Pancreas (tissue), 10 donors: ENCODE measurements at regions not wholly inside any gene's neighbourhood (a gene's known extent, or its start where the extent isn't known, plus 50 kb on each side); places are given as distances from the start of the nearest gene placed in this dataset.

Experiments
- ATAC-seq, 4 donors: fragments of 200-7000 bp; cut with Tn5 transposase; one replicate each; pipeline versions ENCODE4 v1.8.0 to v1.9.1; 2020; ENCODE audit warnings: mild to moderate bottlenecking in 4 of 4, moderate library complexity in 4 of 4
- DNase-seq, 6 donors: peaks; one replicate each; pipeline ENCODE4 v3.0.0-alpha.2; 2020
- FAIRE-seq: peaks from 2 replicates; lab custom pipeline; 2012; peaks lifted over from hg19 to GRCh38; lab: Jason Lieb, UNC
- H3K27ac ChIP-seq, 4 donors: fragments of 200-600 bp; sonication (generic); 1 replicate in 3 of 4; 2 replicates in 1 of 4; pipeline versions ENCODE4 v1.5.0 to v1.8.0; 2020
- H3K27me3 ChIP-seq, 4 donors: fragments of 200-600 bp; one replicate each; pipeline ENCODE4 v1.8.0; 2021
- H3K36me3 ChIP-seq, 3 donors: fragments of 200-600 bp; sonication (generic) in 1 of 3; one replicate each; pipeline versions ENCODE4 v1.5.0 to v1.8.0; 2020 to 2021
- H3K4me1 ChIP-seq, 3 donors: fragments of 200-600 bp; one replicate each; pipeline ENCODE4 v1.8.0; 2021
- H3K4me3 ChIP-seq, 4 donors: fragments of 200-600 bp; sonication (generic) in 2 of 4; one replicate each; pipeline versions ENCODE4 v1.5.0 to v1.8.0; 2020 to 2021
- H3K9me3 ChIP-seq, 4 donors: fragments of 200-600 bp; one replicate each; pipeline ENCODE4 v1.8.0; 2021
- WGBS, 2 donors: extraction: QIAGEN DNeasy Blood & Tissue Kit; methylation state at CpG; one replicate each; pipeline ENCODE4 v1.1.7; 2013; 5-methylcytosine and 5-hydroxymethylcytosine counted together
- intact Hi-C, 3 donors: fragments of 100-400 bp; cut with DNase I; formaldehyde crosslinking; loops; one replicate each; pipeline versions ENCODE4 v1.11.1 to v1.14.2; 2022
- TF ChIP-seq, protein P1 (sequence below), 4 donors: fragments of 200-600 bp; sonication (generic) in 3 of 4; IDR thresholded peaks; one replicate each; pipeline versions ENCODE4 v1.5.0 to v1.8.0; 2021; ENCODE audit warnings: antibody characterized with exemption in 4 of 4
- donor health status: healthy with polysubstance abuse.
- donor health status: DM: no; HTN: no; CAD: no; lungs with moderate emphysema.
- donor health status: DM: no; HTN: no; CAD: no.
- donor health status: control.
- donor health status: control.
- donor health status: Bipolar disorder and iron deficiency.
- donor health status: DM: yes; HTN: yes; CAD: no.
- donor health status: DM: no; HTN: no; CAD: no.
- donor health status: DM: no; HTN: no; CAD: no.
- donor health status: DM: yes; HTN: yes; CAD: no.

DNA sequence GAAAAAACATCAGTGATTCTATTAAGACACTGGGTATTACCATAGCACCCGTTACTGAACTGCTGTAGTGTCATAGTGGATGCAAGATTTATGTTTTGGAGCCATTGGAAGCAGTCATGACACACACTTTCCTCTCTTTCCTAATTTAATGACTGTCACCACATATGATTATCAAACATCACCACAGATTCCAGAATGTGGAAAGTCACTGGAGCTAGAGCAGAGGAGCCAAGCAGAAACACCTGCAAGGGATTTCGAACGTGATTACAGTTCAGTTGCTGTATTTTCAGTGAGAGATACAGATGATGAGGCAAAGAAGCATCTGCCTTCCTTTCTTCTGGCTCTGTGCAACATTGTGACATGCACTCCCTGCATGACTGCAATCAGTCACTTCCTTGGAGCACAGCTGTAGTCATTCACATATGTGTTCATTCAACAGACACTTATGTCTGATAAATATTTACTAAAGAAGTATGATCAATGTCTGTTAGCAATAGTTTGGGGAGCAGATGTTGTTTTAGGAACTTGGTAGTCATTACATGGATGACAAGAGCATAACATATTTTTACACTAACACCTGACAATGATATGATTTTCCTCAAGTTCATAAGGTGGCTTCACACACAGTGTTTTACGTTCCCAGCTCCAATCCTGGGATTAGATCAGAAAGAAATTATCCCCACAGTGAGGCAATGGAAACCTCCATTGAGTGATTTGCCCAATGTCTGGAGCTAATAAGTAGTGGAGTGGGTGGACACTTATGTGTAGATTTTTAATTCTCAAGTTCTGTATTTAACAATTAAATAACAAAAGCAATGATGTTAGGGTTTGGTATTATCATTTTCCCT is 416.6 kb downstream of the PLCL1 start:
- Histone ChIP-seq H3K4me3 (no peak overlapping the region), H3K27ac (no peak overlapping the region), H3K27me3 (no peaks in the 10 kb centered on the region), H3K36me3 (no peaks in the 10 kb centered on the region), H3K9me3 (no peaks in the 10 kb centered on the region), H3K4me1 (no peaks in the 10 kb centered on the region)
- TF ChIP-seq, protein P1, sequence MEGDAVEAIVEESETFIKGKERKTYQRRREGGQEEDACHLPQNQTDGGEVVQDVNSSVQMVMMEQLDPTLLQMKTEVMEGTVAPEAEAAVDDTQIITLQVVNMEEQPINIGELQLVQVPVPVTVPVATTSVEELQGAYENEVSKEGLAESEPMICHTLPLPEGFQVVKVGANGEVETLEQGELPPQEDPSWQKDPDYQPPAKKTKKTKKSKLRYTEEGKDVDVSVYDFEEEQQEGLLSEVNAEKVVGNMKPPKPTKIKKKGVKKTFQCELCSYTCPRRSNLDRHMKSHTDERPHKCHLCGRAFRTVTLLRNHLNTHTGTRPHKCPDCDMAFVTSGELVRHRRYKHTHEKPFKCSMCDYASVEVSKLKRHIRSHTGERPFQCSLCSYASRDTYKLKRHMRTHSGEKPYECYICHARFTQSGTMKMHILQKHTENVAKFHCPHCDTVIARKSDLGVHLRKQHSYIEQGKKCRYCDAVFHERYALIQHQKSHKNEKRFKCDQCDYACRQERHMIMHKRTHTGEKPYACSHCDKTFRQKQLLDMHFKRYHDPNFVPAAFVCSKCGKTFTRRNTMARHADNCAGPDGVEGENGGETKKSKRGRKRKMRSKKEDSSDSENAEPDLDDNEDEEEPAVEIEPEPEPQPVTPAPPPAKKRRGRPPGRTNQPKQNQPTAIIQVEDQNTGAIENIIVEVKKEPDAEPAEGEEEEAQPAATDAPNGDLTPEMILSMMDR (IDR thresholded peaks at IDR 0.05): no peak
- ATAC-seq (no peak), DNase-seq (no peak), FAIRE-seq (no peak)
- 58 to 69% methylated on average over 4 of the region's 4 CpGs for WGBS, 2 donors
- intact Hi-C loops: no loop called here

DNA sequence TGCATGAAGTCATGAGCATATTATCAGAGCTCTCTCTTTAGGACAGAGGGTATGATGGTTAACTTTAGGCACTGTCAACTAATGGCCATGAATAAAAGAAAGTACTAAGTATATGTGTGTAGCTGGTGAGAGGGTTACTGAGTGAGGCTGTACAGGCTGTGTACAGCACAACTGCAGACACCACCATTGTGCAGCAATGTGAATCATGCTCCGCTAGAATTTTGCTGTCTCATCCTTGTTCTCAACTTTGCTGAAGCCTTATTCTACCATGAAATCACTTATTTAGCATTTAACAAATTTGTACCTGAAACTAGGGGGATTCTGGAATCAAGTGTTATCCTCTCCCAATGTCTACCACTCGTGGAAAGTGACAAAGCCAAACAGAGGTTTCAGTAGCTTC is 414.9 kb downstream of the PLCL1 start:
- Histone ChIP-seq H3K4me3 (no peak overlapping the region), H3K27ac (no peak overlapping the region), H3K9me3 (no peaks in the 10 kb centered on the region), H3K27me3 (no peaks in the 10 kb centered on the region), H3K4me1 (no peaks in the 10 kb centered on the region), H3K36me3 (no peaks in the 10 kb centered on the region)
- no peak for FAIRE-seq
- TF ChIP-seq, protein P1 (IDR thresholded peaks at IDR 0.05): no peak
- 50 to 51% methylated on average over 2 of the region's 2 CpGs for WGBS, 2 donors
- no peak for ATAC-seq
- intact Hi-C loops: no loop called here
- no peak for DNase-seq

DNA sequence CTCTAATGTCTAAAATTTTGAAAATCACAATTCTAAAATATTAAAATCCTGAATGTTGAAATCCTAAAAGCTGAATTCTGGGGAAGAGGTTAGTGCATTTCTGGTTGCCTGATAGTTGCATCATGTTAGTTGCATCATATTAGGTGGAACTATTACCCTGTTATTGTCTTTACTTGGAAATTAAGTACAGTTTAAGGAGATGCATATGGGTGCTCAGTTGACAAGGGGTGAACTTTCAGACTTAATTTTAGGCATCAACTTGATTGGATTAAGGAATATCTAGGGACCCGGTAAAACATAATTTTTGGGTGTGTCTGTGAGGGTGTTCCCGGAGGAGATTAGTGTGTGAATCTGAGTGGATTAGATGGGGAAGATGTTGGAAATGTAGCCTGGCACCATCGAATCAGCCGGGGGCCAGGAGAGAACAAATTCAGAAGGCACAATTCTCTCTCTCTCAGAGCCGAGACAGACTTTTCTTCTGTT is 409.8 kb downstream of the PLCL1 start:
- DNase-seq (no peak), FAIRE-seq (no peak), ATAC-seq (no peak)
- H3K27me3 ChIP-seq: no peaks in the 10 kb centered on the region
- H3K27ac ChIP-seq: no peak overlapping the region
- WGBS, 2 donors: 78 to 85% methylated on average over 5 of the region's 5 CpGs
- no peak overlapping the region for H3K4me3 ChIP-seq
- H3K4me1 ChIP-seq: no peaks in the 10 kb centered on the region
- H3K36me3 ChIP-seq: no peaks in the 10 kb centered on the region
- intact Hi-C loops: no loop called here
- H3K9me3 ChIP-seq: no peaks in the 10 kb centered on the region
- TF ChIP-seq, protein P1 (IDR thresholded peaks at IDR 0.05): no peak

DNA sequence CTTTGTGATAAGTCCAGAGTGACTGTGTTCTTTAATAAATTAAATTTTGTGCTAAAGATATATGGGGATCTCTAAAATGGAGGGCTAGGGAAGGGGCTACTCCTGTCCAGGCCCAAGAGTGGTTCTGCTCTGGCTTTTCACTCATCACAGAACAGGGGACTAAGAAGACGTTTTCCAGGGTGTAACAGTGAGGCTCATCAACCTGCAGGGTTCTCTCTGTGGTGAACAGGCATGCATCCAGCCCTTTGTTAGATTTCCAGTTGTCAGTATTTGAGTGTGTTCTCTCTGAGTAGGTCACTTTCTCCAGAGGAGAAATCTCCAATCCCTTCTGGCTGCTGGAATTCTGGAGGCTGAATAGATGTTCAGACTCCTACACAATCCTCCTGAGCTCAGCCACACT is 408.9 kb downstream of the PLCL1 start:
- FAIRE-seq (no peak), DNase-seq (no peak), ATAC-seq (no peak)
- 25 to 40% methylated on average over 1 of the region's 1 CpG for WGBS, 2 donors
- TF ChIP-seq, protein P1 (IDR thresholded peaks at IDR 0.05): no peak
- intact Hi-C loops: no loop called here
- H3K4me3 ChIP-seq: no peak overlapping the region
- no peaks in the 10 kb centered on the region for H3K9me3 ChIP-seq
- no peaks in the 10 kb centered on the region for H3K36me3 ChIP-seq
- no peak overlapping the region for H3K27ac ChIP-seq
- H3K4me1 ChIP-seq: no peaks in the 10 kb centered on the region
- no peaks in the 10 kb centered on the region for H3K27me3 ChIP-seq

DNA sequence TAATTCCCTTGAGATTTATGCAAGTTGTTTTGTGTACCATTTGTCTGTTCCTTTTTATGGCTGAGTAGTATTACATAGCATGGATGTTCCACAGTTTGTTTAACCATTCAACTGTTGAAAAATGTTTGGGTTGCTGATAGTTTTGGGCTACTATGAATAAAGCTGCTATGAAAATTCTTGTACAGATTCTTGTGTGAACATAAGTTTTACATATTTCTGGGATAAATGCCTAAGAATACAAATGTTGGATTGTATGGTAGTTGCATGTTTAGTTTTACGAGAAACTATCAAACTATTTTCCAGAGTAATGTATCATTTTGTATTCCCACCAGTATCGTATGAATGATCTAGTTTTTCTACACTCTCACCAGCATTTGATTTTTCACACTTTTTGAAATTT is 407.3 kb downstream of the PLCL1 start:
- intact Hi-C loops: no loop called here
- Histone ChIP-seq H3K36me3 (no peaks in the 10 kb centered on the region), H3K27ac (no peak overlapping the region), H3K9me3 (no peaks in the 10 kb centered on the region), H3K4me1 (no peaks in the 10 kb centered on the region), H3K27me3 (no peaks in the 10 kb centered on the region), H3K4me3 (no peak overlapping the region)
- DNase-seq: no peak
- FAIRE-seq: no peak
- 80 to 90% methylated on average over 2 of the region's 2 CpGs for WGBS, 2 donors
- no peak for ATAC-seq
- TF ChIP-seq, protein P1 (IDR thresholded peaks at IDR 0.05): no peak
